GM12878 (cell line): ENCODE measurements at regions not wholly inside any gene's neighbourhood (a gene's known extent, or its start where the extent isn't known, plus 50 kb on each side); places are given as distances from the start of the nearest gene placed in this dataset.

Source experiments
- ATF3 ChIP-seq: IDR thresholded peaks from 2 replicates; pipeline ENCODE4 v1.6.1; 2011; ENCODE audit warnings: low read depth, mild to moderate bottlenecking, low read length, moderate library complexity, borderline replicate concordance; ENCODE audit errors: extremely low read depth
- BMI1 ChIP-seq: fragments of 450-650 bp; IDR thresholded peaks from 2 replicates; pipeline ENCODE4 v1.6.1; 2016; ENCODE audit warnings: mild to moderate bottlenecking, moderate library complexity, borderline replicate concordance
- ELK1 ChIP-seq: IDR thresholded peaks from 2 replicates; pipeline ENCODE4 v1.6.1; 2012; ENCODE audit warnings: low read depth, low read length, improper control_type of control experiment
- EP300 ChIP-seq, 2 experiments: fragments of 150-350 bp in 1 of 2; IDR thresholded peaks; 2 replicates each; pipeline ENCODE4 v1.6.1; 2011 to 2012; ENCODE audit warnings: low read depth in 2 of 2, low read length in 2 of 2, borderline replicate concordance in 1 of 2, improper control_type of control experiment in 1 of 2, inconsistent platforms in 1 of 2; ENCODE audit not compliant: control insufficient read depth in 1 of 2
- FOS ChIP-seq: IDR thresholded peaks from 3 replicates; pipeline ENCODE4 v1.6.1; 2011; ENCODE audit warnings: borderline replicate concordance; ENCODE audit not compliant: insufficient read length; ENCODE audit errors: extremely low read depth
- IKZF1 ChIP-seq: fragments of 450-650 bp; conservative IDR thresholded peaks from 2 replicates; pipeline ENCODE4 v1.6.1; 2017; ENCODE audit warnings: antibody characterized with exemption, mild to moderate bottlenecking
- JUND ChIP-seq: IDR thresholded peaks from 2 replicates; pipeline ENCODE4 v1.6.1; 2012; ENCODE audit warnings: low read depth, mild to moderate bottlenecking, low read length, improper control_type of control experiment, moderate library complexity
- POLR2A ChIP-seq: IDR thresholded peaks from 2 replicates; pipeline ENCODE4 v1.6.1; 2011; ENCODE audit warnings: low read depth, mild to moderate bottlenecking, low read length
- RAD21 ChIP-seq: IDR thresholded peaks from 2 replicates; pipeline ENCODE4 v1.6.1; 2011; ENCODE audit warnings: mild to moderate bottlenecking, low read depth, low read length, moderate library complexity; ENCODE audit not compliant: insufficient read depth
- SMARCA5 ChIP-seq: fragments of 450-650 bp; IDR thresholded peaks from 2 replicates; pipeline ENCODE4 v1.6.1; 2017; ENCODE audit warnings: mild to moderate bottlenecking
- TARDBP ChIP-seq: IDR thresholded peaks from 2 replicates; pipeline ENCODE4 v1.6.1; 2016; ENCODE audit warnings: borderline replicate concordance

DNA sequence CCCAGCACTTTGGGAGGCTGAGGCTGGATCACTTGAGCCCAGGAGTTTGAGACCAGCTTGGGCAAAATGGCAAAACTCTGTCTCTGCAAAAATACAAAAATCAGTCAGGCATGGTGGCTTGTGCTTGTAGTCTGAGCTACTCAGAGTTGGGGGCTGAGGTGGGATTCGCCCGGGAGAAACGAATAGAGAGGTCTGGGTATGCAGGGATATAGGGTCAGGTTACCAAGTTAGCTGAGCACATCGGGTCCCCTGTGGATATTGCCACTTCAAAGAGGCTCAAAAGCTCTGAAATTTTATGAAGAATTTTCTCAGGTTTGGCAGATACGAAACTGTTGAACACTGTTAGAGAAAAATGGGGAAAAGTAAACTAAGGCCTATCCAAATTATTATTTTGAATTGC is 120.9 kb upstream of the SGK1 start:
- no peak for TF ChIP-seq RAD21
- TF ChIP-seq SMARCA5 = no peak
- no peak for TF ChIP-seq POLR2A
- TF ChIP-seq IKZF1 = no peak
- no peak for TF ChIP-seq JUND
- TF ChIP-seq TARDBP = no peak
- TF ChIP-seq FOS = no peak
- TF ChIP-seq EP300 (IDR thresholded peaks at IDR 0.05; ENCODE audit: borderline replicate concordance in 1 of 2, control insufficient read depth in 1 of 2, low read depth in 2 of 2, low read length in 2 of 2) = no peak
- no peak for TF ChIP-seq ATF3
- TF ChIP-seq BMI1 = no peak
- no peak for TF ChIP-seq ELK1
